ENCODE measurements at regions not wholly inside any gene's neighbourhood (a gene's known extent, or its start where the extent isn't known, plus 50 kb on each side); places are given as distances from the start of the nearest gene placed in this dataset.
"Not testable (repeated sequence)": the region's sequence is repeated elsewhere in the genome, so short reads cannot be mapped to it uniquely, and the experiment has no call there.

- H3K9me3 ChIP-seq (ENCODE audit: control insufficient read depth in 2 of 2, low read length in 2 of 2); H3K36me3 ChIP-seq (ENCODE audit: control insufficient read depth in 2 of 2, insufficient read depth in 2 of 2, low read length in 2 of 2); H3K9ac ChIP-seq (ENCODE audit: low read depth in 1 of 2, low read length in 2 of 2); H3K27me3 ChIP-seq (ENCODE audit: control insufficient read depth in 2 of 2, insufficient read depth in 2 of 2, low read length in 2 of 2); H3K4me1 ChIP-seq (ENCODE audit: control insufficient read depth in 2 of 2, insufficient read depth in 2 of 2, low read length in 2 of 2); H3K27ac ChIP-seq (ENCODE audit: low read depth in 2 of 2, low read length in 2 of 2); H3K4me3 ChIP-seq (ENCODE audit: low read length in 2 of 2): not testable (repeated sequence)
Observed at GRCh38 chr17:26987851-26988250, 306.1 kb upstream of the WSB1 start.

DNA sequence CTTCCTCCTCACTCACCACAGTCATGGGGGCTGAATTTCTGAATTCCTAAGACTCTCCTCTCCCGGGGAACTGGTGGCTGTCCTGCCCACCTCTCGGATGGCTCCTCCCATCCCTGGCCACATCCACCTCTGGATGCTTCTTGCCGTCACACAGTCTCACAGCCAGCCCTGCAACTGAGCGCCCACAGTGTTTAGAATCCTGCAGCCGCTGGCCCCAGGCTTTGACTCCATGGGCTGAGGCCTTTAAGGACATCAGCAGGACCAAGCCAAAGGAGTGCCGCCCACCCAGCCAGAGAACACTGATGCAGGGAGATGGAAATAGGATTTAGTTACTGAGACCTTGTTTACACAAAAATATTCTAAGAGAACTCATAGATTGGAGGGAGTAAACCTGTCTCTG, 299.3 kb upstream of the WSB1 start:
- not testable (repeated sequence) for H3K4me1 ChIP-seq (ENCODE audit: control insufficient read depth in 2 of 2, insufficient read depth in 2 of 2, low read length in 2 of 2); H3K27ac ChIP-seq (ENCODE audit: low read depth in 2 of 2, low read length in 2 of 2); H3K36me3 ChIP-seq (ENCODE audit: control insufficient read depth in 2 of 2, insufficient read depth in 2 of 2, low read length in 2 of 2); H3K9ac ChIP-seq (ENCODE audit: low read depth in 1 of 2, low read length in 2 of 2); H3K9me3 ChIP-seq (ENCODE audit: control insufficient read depth in 2 of 2, low read length in 2 of 2); H3K27me3 ChIP-seq (ENCODE audit: control insufficient read depth in 2 of 2, insufficient read depth in 2 of 2, low read length in 2 of 2); H3K4me3 ChIP-seq (ENCODE audit: low read length in 2 of 2)

GRCh38 chr17:26996146-26996916, 297.6 kb upstream of the WSB1 start:
- not testable (repeated sequence) for H3K27me3 ChIP-seq (ENCODE audit: control insufficient read depth in 2 of 2, insufficient read depth in 2 of 2, low read length in 2 of 2); H3K9me3 ChIP-seq (ENCODE audit: control insufficient read depth in 2 of 2, low read length in 2 of 2); H3K4me1 ChIP-seq (ENCODE audit: control insufficient read depth in 2 of 2, insufficient read depth in 2 of 2, low read length in 2 of 2); H3K9ac ChIP-seq (ENCODE audit: low read depth in 1 of 2, low read length in 2 of 2); H3K36me3 ChIP-seq (ENCODE audit: control insufficient read depth in 2 of 2, insufficient read depth in 2 of 2, low read length in 2 of 2); H3K27ac ChIP-seq (ENCODE audit: low read depth in 2 of 2, low read length in 2 of 2); H3K4me3 ChIP-seq (ENCODE audit: low read length in 2 of 2)

DNA sequence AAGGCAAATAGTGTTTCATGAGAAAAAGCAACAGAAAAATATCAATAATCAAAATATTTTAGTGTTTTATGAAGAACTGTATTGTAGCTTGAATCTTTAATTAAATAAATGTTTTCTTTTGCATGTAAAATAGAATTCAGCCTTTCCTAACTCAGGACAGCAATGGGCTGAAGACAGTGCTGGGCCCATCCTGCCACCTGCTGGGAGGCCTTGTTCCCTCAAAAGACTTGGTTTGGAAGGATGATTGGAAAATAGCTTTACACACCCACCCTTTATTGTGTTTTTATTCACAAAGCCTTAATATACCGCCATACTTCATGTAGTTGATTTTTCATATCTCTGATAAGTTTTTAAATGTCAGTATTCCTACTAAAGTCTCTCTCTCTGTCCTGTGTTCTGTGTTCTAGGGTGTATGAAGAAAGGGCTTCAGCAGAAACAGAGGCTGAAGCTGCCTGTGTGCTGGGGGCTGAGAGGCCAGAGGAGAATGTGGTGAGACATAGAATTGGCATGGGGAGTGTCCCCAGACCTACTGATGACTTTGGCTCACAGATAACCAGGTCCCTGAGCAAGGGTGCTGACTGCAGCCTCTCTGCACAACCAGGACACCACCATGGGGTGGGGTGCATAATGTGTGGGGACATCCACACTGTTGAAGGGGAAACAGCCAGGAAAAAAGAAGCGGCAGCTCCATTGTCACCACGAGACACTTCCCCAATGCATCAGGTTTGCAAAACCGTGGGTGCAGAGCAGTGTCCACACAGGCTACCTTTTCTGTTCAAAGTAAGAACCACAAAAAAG, 286.0 kb upstream of the WSB1 start:
- H3K27me3 ChIP-seq (ENCODE audit: control insufficient read depth in 2 of 2, insufficient read depth in 2 of 2, low read length in 2 of 2); H3K27ac ChIP-seq (ENCODE audit: low read depth in 2 of 2, low read length in 2 of 2); H3K9ac ChIP-seq (ENCODE audit: low read depth in 1 of 2, low read length in 2 of 2); H3K4me1 ChIP-seq (ENCODE audit: control insufficient read depth in 2 of 2, insufficient read depth in 2 of 2, low read length in 2 of 2); H3K36me3 ChIP-seq (ENCODE audit: control insufficient read depth in 2 of 2, insufficient read depth in 2 of 2, low read length in 2 of 2); H3K4me3 ChIP-seq (ENCODE audit: low read length in 2 of 2); H3K9me3 ChIP-seq (ENCODE audit: control insufficient read depth in 2 of 2, low read length in 2 of 2): not testable (repeated sequence)

DNA sequence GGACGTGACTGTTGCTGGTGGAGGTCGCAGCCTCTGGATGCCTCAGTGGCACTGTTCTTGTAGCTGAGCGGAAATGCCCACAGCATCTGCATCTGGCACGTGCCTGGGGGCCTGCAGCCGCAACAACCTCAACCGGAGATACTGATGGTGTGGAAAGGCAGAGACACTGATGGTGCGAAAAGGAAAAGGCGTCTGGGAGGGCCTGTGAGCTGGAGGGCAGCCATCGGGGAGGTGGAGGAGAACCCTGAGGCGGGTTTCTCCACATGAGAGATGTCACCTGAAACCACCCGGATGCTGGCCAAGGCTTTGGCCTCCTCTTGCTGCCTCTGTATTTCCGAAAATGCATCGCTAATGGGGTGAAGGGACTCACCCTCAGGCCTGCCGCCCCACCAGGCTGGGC, 284.8 kb upstream of the WSB1 start:
- H3K36me3 ChIP-seq (ENCODE audit: control insufficient read depth in 2 of 2, insufficient read depth in 2 of 2, low read length in 2 of 2) = no peaks in the 10 kb centered on the region
- H3K9me3 ChIP-seq (ENCODE audit: control insufficient read depth in 2 of 2, low read length in 2 of 2) = peaks cover 0 to 4% of the 10 kb centered on the region in 2 donors
- no peak overlapping the region for H3K9ac ChIP-seq (ENCODE audit: low read depth in 1 of 2, low read length in 2 of 2)
- no peak overlapping the region for H3K4me3 ChIP-seq (ENCODE audit: low read length in 2 of 2)
- H3K27me3 ChIP-seq (ENCODE audit: control insufficient read depth in 2 of 2, insufficient read depth in 2 of 2, low read length in 2 of 2) = no peaks in the 10 kb centered on the region
- no peaks in the 10 kb centered on the region for H3K4me1 ChIP-seq (ENCODE audit: control insufficient read depth in 2 of 2, insufficient read depth in 2 of 2, low read length in 2 of 2)
- no peak overlapping the region for H3K27ac ChIP-seq (ENCODE audit: low read depth in 2 of 2, low read length in 2 of 2)

DNA sequence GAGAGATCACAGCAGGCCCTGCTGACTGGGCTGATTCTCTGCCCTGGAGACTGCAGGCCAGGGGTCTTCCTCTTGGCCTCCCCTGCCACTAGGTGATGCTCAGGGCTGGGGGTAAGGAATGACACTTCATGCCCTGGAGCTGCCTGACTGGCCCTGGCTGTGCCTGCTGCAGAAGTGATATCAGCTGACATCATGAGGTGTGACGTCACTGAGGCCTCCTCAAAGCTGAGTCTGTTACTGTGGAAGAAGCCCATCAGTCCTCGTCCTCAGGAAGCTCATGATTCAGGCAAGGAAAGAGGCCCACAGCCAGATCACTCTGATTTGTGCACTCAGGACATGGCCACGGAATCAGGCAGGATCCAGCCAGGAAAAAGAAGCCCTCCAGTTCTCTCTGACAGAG, 283.8 kb upstream of the WSB1 start:
- not testable (repeated sequence) for H3K27me3 ChIP-seq (ENCODE audit: control insufficient read depth in 2 of 2, insufficient read depth in 2 of 2, low read length in 2 of 2); H3K9me3 ChIP-seq (ENCODE audit: control insufficient read depth in 2 of 2, low read length in 2 of 2); H3K4me1 ChIP-seq (ENCODE audit: control insufficient read depth in 2 of 2, insufficient read depth in 2 of 2, low read length in 2 of 2); H3K4me3 ChIP-seq (ENCODE audit: low read length in 2 of 2); H3K36me3 ChIP-seq (ENCODE audit: control insufficient read depth in 2 of 2, insufficient read depth in 2 of 2, low read length in 2 of 2); H3K9ac ChIP-seq (ENCODE audit: low read depth in 1 of 2, low read length in 2 of 2); H3K27ac ChIP-seq (ENCODE audit: low read depth in 2 of 2, low read length in 2 of 2)

DNA sequence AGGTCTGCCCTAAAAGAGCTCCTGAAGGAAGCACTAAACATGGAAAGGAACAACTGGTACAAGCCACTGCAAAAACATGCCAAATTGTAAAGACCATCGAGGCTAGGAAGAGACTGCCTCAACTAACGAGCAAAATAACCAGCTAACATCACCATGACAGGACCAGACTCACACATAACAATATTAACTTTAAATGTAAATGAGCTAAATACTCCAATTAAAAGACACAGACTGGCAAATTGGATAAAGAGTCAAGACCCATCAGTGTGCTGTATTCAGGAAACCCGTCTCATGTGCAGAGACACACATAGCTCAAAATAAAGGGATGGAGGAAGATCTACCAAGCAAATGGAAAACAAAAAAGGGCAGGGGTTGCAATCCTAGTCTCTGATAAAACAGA, 263.4 kb upstream of the WSB1 start:
- H3K27ac ChIP-seq (ENCODE audit: low read depth in 2 of 2, low read length in 2 of 2); H3K9ac ChIP-seq (ENCODE audit: low read depth in 1 of 2, low read length in 2 of 2); H3K9me3 ChIP-seq (ENCODE audit: control insufficient read depth in 2 of 2, low read length in 2 of 2); H3K27me3 ChIP-seq (ENCODE audit: control insufficient read depth in 2 of 2, insufficient read depth in 2 of 2, low read length in 2 of 2); H3K36me3 ChIP-seq (ENCODE audit: control insufficient read depth in 2 of 2, insufficient read depth in 2 of 2, low read length in 2 of 2); H3K4me1 ChIP-seq (ENCODE audit: control insufficient read depth in 2 of 2, insufficient read depth in 2 of 2, low read length in 2 of 2); H3K4me3 ChIP-seq (ENCODE audit: low read length in 2 of 2): not testable (repeated sequence)

DNA sequence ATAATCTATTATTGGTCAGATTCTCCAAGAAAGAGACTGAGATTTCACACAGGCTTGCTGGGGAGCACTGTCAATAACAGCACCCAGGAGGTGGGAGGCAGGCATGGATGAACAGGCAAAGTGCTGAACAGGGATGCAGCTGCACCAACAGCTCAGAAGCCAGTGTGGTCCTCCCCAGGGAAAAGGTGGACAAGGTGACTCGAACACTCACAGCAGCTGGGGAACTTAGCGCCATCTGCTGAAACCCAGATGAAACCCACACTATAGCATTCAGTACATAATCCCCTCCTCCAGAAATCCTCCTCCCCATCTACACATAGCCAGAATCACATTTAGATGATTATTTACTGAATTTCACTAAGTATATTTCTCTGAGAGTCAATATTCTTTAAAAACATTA, 255.2 kb upstream of the WSB1 start:
- H3K4me3 ChIP-seq (ENCODE audit: low read length in 2 of 2) = no peak overlapping the region
- H3K4me1 ChIP-seq (ENCODE audit: control insufficient read depth in 2 of 2, insufficient read depth in 2 of 2, low read length in 2 of 2) = no peaks in the 10 kb centered on the region
- H3K27me3 ChIP-seq (ENCODE audit: control insufficient read depth in 2 of 2, insufficient read depth in 2 of 2, low read length in 2 of 2) = no peaks in the 10 kb centered on the region
- H3K36me3 ChIP-seq (ENCODE audit: control insufficient read depth in 2 of 2, insufficient read depth in 2 of 2, low read length in 2 of 2) = no peaks in the 10 kb centered on the region
- no peak overlapping the region for H3K9ac ChIP-seq (ENCODE audit: low read depth in 1 of 2, low read length in 2 of 2)
- no peak overlapping the region for H3K27ac ChIP-seq (ENCODE audit: low read depth in 2 of 2, low read length in 2 of 2)
- no peaks in the 10 kb centered on the region for H3K9me3 ChIP-seq (ENCODE audit: control insufficient read depth in 2 of 2, low read length in 2 of 2)

DNA sequence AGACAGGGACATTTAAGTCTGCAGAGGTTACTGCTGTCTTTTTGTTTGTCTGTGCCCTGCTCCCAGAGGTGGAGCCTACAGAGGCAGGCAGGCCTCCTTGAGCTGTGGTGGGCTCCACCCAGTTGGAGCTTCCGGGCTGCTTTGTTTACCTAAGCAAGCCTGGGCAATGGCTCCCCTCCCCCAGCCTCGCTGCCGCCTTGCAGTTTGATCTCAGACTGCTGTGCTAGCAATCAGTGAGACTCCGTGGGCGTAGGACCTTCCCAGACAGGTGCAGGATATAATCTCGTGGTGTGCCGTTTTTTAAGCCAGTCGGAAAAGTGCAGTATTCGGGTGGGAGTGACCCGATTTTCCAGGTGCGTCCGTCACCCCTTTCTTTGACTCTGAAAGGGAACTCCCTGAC, 248.9 kb upstream of the WSB1 start:
- H3K9me3 ChIP-seq (ENCODE audit: control insufficient read depth in 2 of 2, low read length in 2 of 2); H3K4me3 ChIP-seq (ENCODE audit: low read length in 2 of 2); H3K27me3 ChIP-seq (ENCODE audit: control insufficient read depth in 2 of 2, insufficient read depth in 2 of 2, low read length in 2 of 2); H3K27ac ChIP-seq (ENCODE audit: low read depth in 2 of 2, low read length in 2 of 2); H3K9ac ChIP-seq (ENCODE audit: low read depth in 1 of 2, low read length in 2 of 2); H3K36me3 ChIP-seq (ENCODE audit: control insufficient read depth in 2 of 2, insufficient read depth in 2 of 2, low read length in 2 of 2); H3K4me1 ChIP-seq (ENCODE audit: control insufficient read depth in 2 of 2, insufficient read depth in 2 of 2, low read length in 2 of 2): not testable (repeated sequence)

- H3K9me3 ChIP-seq (ENCODE audit: control insufficient read depth in 2 of 2, low read length in 2 of 2) = no peaks in the 10 kb centered on the region
- H3K27me3 ChIP-seq (ENCODE audit: control insufficient read depth in 2 of 2, insufficient read depth in 2 of 2, low read length in 2 of 2) = no peaks in the 10 kb centered on the region
- no peak overlapping the region for H3K4me3 ChIP-seq (ENCODE audit: low read length in 2 of 2)
- no peaks in the 10 kb centered on the region for H3K4me1 ChIP-seq (ENCODE audit: control insufficient read depth in 2 of 2, insufficient read depth in 2 of 2, low read length in 2 of 2)
- no peaks in the 10 kb centered on the region for H3K36me3 ChIP-seq (ENCODE audit: control insufficient read depth in 2 of 2, insufficient read depth in 2 of 2, low read length in 2 of 2)
- no peak overlapping the region for H3K9ac ChIP-seq (ENCODE audit: low read depth in 1 of 2, low read length in 2 of 2)
- H3K27ac ChIP-seq (ENCODE audit: low read depth in 2 of 2, low read length in 2 of 2) = no peak overlapping the region
Observed at GRCh38 chr17:27049104-27049784, 244.7 kb upstream of the WSB1 start.

All from mucosa of rectum (tissue), 2 donors.